ENCODE measurements at regions not wholly inside any gene's neighbourhood (a gene's known extent, or its start where the extent isn't known, plus 50 kb on each side); places are given as distances from the start of the nearest gene placed in this dataset.

DNA sequence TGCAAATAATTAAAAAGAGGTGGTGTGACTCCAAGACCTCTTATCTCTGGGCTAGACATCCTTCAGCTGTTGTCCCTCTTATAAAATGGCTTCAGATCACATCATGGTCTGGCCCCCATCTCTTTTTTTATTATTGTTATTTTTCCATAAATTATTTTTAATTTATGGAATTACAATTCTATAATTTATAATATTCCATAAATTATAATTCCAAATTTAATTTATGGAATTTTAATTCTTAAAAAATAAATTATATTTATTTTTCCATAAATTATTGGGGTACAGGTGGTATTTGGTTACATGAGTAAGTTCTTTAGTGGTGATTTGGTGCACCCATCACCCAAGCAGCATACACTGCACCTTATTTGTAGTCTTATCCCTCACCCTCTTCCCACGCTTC, 65.9 kb upstream of the GJA5 start:
- no peaks in the 10 kb centered on the region for H3K27me3 ChIP-seq

DNA sequence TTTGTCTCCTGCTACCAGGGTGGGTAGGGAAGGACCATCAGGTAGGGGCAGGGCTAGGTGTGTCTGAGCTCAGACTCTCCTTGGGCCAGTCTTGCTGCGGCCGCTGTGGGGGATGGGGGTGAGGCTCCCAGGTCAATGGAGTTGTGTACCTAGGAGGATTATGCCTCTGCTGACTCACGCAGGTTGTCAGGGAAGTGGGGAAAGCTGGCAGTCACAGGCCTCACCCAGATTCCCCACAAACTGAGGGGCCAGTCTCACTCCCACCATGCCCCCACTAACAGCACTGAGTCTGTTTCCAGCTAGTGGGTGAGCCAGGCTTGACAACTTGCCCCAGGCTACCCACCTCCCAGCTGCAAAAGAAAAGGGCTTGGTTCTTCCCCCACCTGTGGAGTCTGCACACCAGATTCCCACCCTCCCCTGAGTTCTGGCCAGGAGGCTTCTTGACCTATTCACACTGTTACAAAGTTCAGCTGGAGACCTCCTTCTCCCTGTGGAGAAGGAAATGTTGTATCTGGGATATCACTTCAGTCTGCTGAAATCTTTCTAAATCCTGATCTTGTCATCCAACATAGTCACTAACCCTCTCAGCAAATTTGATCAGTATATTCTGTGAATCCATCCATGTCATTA, 69.2 kb upstream of the GJA8 start:
- H3K27me3 ChIP-seq, result peaks cover 0 to 19% (median 0%) of the 10 kb centered on the region in 4 donors
- no peak overlapping the region for H3K27ac ChIP-seq (replicated peaks in 1 of 4)
- H3K9me3 ChIP-seq, result no peaks in the 10 kb centered on the region
- no CpG with 5 or more reads among the region's 3 CpGs for WGBS
- no peak for DNase-seq (ENCODE audit: extremely low spot score)
- H3K36me3 ChIP-seq, result no peaks in the 10 kb centered on the region
- H3K4me3 ChIP-seq, result no peak overlapping the region
- H3K4me1 ChIP-seq, result no peaks in the 10 kb centered on the region
- intact Hi-C loops (cut with DNase I), result no loop called here
- TF ChIP-seq POLR2AphosphoS5 (IDR thresholded peaks at IDR 0.05) (no peak), POLR2A (IDR thresholded peaks at IDR 0.05; ENCODE audit: low read depth) (no peak), EP300 (IDR thresholded peaks at IDR 0.05) (no peak)
- TF ChIP-seq, protein P1, sequence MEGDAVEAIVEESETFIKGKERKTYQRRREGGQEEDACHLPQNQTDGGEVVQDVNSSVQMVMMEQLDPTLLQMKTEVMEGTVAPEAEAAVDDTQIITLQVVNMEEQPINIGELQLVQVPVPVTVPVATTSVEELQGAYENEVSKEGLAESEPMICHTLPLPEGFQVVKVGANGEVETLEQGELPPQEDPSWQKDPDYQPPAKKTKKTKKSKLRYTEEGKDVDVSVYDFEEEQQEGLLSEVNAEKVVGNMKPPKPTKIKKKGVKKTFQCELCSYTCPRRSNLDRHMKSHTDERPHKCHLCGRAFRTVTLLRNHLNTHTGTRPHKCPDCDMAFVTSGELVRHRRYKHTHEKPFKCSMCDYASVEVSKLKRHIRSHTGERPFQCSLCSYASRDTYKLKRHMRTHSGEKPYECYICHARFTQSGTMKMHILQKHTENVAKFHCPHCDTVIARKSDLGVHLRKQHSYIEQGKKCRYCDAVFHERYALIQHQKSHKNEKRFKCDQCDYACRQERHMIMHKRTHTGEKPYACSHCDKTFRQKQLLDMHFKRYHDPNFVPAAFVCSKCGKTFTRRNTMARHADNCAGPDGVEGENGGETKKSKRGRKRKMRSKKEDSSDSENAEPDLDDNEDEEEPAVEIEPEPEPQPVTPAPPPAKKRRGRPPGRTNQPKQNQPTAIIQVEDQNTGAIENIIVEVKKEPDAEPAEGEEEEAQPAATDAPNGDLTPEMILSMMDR (IDR thresholded peaks at IDR 0.05), result no peak

More for the DNA sequence above, 65.9 kb upstream of the GJA5 start:
- DNase-seq (ENCODE audit: extremely low spot score), result no peak
- Histone ChIP-seq H3K36me3 (no peaks in the 10 kb centered on the region), H3K9me3 (no peaks in the 10 kb centered on the region), H3K4me1 (peaks cover 8 to 23% (median 15%) of the 10 kb centered on the region in 4 donors), H3K4me3 (no peak overlapping the region), H3K27ac (replicated peaks in 1 of 4) (no peak overlapping the region)
- TF ChIP-seq, protein P1 (IDR thresholded peaks at IDR 0.05), result no peak
- TF ChIP-seq POLR2AphosphoS5 (IDR thresholded peaks at IDR 0.05) (no peak), POLR2A (IDR thresholded peaks at IDR 0.05; ENCODE audit: low read depth) (no peak), EP300 (IDR thresholded peaks at IDR 0.05) (no peak)
- WGBS, result 88% methylated on average over 1 of the region's 1 CpG
- intact Hi-C loops (cut with DNase I), result no loop called here

DNA sequence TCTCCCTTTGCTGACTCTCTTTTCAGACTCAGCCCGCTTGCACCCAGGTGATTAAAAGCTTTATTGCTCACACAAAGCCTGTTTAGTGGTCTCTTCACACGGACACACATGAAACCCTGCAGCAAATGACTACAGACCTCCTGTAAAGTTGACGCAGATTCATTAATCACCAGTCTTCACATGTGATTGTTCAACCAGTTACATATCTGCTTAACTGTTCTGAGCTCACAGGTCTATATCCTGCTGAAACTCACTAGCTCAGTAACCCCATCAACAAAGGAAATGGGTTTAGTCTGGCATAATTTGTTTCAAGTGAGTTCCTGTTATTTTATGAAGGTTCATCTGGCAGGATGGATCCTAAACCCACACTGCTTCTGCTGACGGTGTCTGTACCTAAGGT, 68.4 kb upstream of the GJA8 start:
- 59% methylated on average over 4 of the region's 4 CpGs for WGBS
- no peaks in the 10 kb centered on the region for H3K4me1 ChIP-seq
- H3K9me3 ChIP-seq, result no peaks in the 10 kb centered on the region
- no peak overlapping the region for H3K27ac ChIP-seq (replicated peaks in 1 of 4)
- no peak overlapping the region for H3K4me3 ChIP-seq
- TF ChIP-seq POLR2A (IDR thresholded peaks at IDR 0.05; ENCODE audit: low read depth) (no peak), POLR2AphosphoS5 (IDR thresholded peaks at IDR 0.05) (no peak), EP300 (IDR thresholded peaks at IDR 0.05) (no peak)
- TF ChIP-seq, protein P1 (IDR thresholded peaks at IDR 0.05), result no peak
- peaks cover 0 to 19% (median 0%) of the 10 kb centered on the region in 4 donors for H3K27me3 ChIP-seq
- no peak for DNase-seq (ENCODE audit: extremely low spot score)
- intact Hi-C loops (cut with DNase I), result no loop called here
- no peaks in the 10 kb centered on the region for H3K36me3 ChIP-seq

DNA sequence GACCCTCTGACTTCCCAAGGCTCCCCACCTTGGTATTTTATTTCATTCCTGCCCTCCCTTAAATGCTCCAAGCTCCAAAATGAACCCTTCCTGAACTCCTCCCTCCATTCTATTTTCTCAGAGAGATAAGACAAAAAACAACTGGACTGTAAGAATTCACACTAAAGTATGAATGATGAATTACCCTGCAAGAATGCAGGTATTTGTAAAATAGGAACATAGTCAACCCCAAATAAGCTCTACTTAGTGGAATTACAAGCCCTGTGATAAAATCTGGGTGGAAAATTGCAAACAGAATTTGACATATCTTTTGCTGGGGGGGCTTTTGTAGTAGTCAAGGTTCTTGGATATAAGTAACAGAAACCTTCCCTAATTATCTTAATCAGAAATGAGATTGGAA, 67.8 kb upstream of the GJA8 start:
- TF ChIP-seq EP300 (IDR thresholded peaks at IDR 0.05) (no peak), POLR2AphosphoS5 (IDR thresholded peaks at IDR 0.05) (no peak), POLR2A (IDR thresholded peaks at IDR 0.05; ENCODE audit: low read depth) (no peak)
- TF ChIP-seq, protein P1 (IDR thresholded peaks at IDR 0.05), result no peak
- no peaks in the 10 kb centered on the region for H3K9me3 ChIP-seq
- DNase-seq (ENCODE audit: extremely low spot score), result no peak
- no peak overlapping the region for H3K4me3 ChIP-seq
- no peaks in the 10 kb centered on the region for H3K4me1 ChIP-seq
- intact Hi-C loops (cut with DNase I), result no loop called here
- H3K27ac ChIP-seq (replicated peaks in 1 of 4), result no peak overlapping the region
- H3K27me3 ChIP-seq, result peaks cover 0 to 19% (median 0%) of the 10 kb centered on the region in 4 donors
- H3K36me3 ChIP-seq, result no peaks in the 10 kb centered on the region

Data from esophagus muscularis mucosa (tissue), 4 donors.